Progenitor cell of endocrine pancreas (in vitro differentiated cells): ENCODE measurements at regions not wholly inside any gene's neighbourhood (a gene's known extent, or its start where the extent isn't known, plus 50 kb on each side); places are given as distances from the start of the nearest gene placed in this dataset.
"Not testable (repeated sequence)": the region's sequence is repeated elsewhere in the genome, so short reads cannot be mapped to it uniquely, and the experiment has no call there.

ENCODE experiments used
- DNase-seq: peaks from one replicate; pipeline ENCODE4 v3.0.0; 2021; ENCODE audit warnings: low spot score; ENCODE audit not compliant: unreplicated experiment
- H3K27ac Mint-ChIP-seq: 2 replicates; pipeline ENCODE4 v1.8.0; 2021; ENCODE audit warnings: mild to moderate bottlenecking, moderate library complexity, mixed read lengths
- H3K27me3 Mint-ChIP-seq: 2 replicates; pipeline ENCODE4 v1.8.0; 2021; ENCODE audit warnings: mixed read lengths
- H3K36me3 Mint-ChIP-seq: 2 replicates; pipeline ENCODE4 v1.8.0; 2022; ENCODE audit warnings: mixed read lengths; ENCODE audit not compliant: insufficient read depth
- H3K4me1 Mint-ChIP-seq: 2 replicates; pipeline ENCODE4 v1.8.0; 2021; ENCODE audit warnings: low read depth, mixed read lengths
- H3K4me3 Mint-ChIP-seq: 2 replicates; pipeline ENCODE4 v1.8.0; 2021; ENCODE audit warnings: low read depth, mild to moderate bottlenecking, moderate library complexity, mixed read lengths
- H3K9me3 Mint-ChIP-seq: 2 replicates; pipeline ENCODE4 v1.8.0; 2021; ENCODE audit warnings: low read depth, mixed read lengths
- TF ChIP-seq, protein P1 (sequence below): fragments of 200-600 bp; sonication (generic); IDR thresholded peaks from one replicate; pipeline ENCODE4 v1.5.0; 2021; ENCODE audit warnings: antibody characterized with exemption, mild to moderate bottlenecking; ENCODE audit not compliant: unreplicated experiment

GRCh38 chr13:44848920-44849676 is 140.2 kb downstream of the NUFIP1 start:
- TF ChIP-seq, protein P1, sequence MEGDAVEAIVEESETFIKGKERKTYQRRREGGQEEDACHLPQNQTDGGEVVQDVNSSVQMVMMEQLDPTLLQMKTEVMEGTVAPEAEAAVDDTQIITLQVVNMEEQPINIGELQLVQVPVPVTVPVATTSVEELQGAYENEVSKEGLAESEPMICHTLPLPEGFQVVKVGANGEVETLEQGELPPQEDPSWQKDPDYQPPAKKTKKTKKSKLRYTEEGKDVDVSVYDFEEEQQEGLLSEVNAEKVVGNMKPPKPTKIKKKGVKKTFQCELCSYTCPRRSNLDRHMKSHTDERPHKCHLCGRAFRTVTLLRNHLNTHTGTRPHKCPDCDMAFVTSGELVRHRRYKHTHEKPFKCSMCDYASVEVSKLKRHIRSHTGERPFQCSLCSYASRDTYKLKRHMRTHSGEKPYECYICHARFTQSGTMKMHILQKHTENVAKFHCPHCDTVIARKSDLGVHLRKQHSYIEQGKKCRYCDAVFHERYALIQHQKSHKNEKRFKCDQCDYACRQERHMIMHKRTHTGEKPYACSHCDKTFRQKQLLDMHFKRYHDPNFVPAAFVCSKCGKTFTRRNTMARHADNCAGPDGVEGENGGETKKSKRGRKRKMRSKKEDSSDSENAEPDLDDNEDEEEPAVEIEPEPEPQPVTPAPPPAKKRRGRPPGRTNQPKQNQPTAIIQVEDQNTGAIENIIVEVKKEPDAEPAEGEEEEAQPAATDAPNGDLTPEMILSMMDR, result no peak
- Mint-ChIP-seq H3K36me3 (no peaks in the 10 kb centered on the region), H3K9me3 (peaks cover 3% of the 10 kb centered on the region), H3K27me3 (no peaks in the 10 kb centered on the region), H3K27ac (no peak overlapping the region), H3K4me3 (no peak overlapping the region), H3K4me1 (peaks cover 18% of the 10 kb centered on the region)
- DNase-seq, result no peak

GRCh38 chr13:44845281-44846058 is 143.8 kb downstream of the NUFIP1 start:
- not testable (repeated sequence) for H3K4me3 Mint-ChIP-seq, DNase-seq

GRCh38 chr13:44844786-44845185 is 144.5 kb downstream of the NUFIP1 start:
- TF ChIP-seq, protein P1, result no peak
- DNase-seq, result no peak
- no peaks in the 10 kb centered on the region for H3K27me3 Mint-ChIP-seq
- peaks cover 3% of the 10 kb centered on the region for H3K4me1 Mint-ChIP-seq
- no peaks in the 10 kb centered on the region for H3K36me3 Mint-ChIP-seq
- H3K4me3 Mint-ChIP-seq, result no peak overlapping the region
- peaks cover 3% of the 10 kb centered on the region for H3K9me3 Mint-ChIP-seq
- H3K27ac Mint-ChIP-seq, result no peak overlapping the region

More at GRCh38 chr13:44845281-44846058, 143.8 kb downstream of the NUFIP1 start:
- H3K27ac Mint-ChIP-seq, H3K9me3 Mint-ChIP-seq, H3K36me3 Mint-ChIP-seq, H3K4me1 Mint-ChIP-seq, H3K27me3 Mint-ChIP-seq: not testable (repeated sequence)

GRCh38 chr13:44843403-44843802 is 145.9 kb downstream of the NUFIP1 start:
- TF ChIP-seq, protein P1, result no peak
- Mint-ChIP-seq H3K36me3 (no peaks in the 10 kb centered on the region), H3K27ac (no peak overlapping the region), H3K4me1 (no peaks in the 10 kb centered on the region), H3K9me3 (peaks cover 3% of the 10 kb centered on the region), H3K4me3 (no peak overlapping the region), H3K27me3 (no peaks in the 10 kb centered on the region)
- DNase-seq, result no peak

- TF ChIP-seq, protein P1, result no peak
- Mint-ChIP-seq H3K36me3 (peaks cover 2% of the 10 kb centered on the region), H3K4me1 (peaks cover 2% of the 10 kb centered on the region), H3K9me3 (peaks cover 3% of the 10 kb centered on the region), H3K27me3 (no peaks in the 10 kb centered on the region), H3K27ac (no peak overlapping the region), H3K4me3 (no peak overlapping the region)
- no peak for DNase-seq
Measured at GRCh38 chr13:44842158-44842557, 147.1 kb downstream of the NUFIP1 start.
